Astrocyte (in vitro differentiated cells and primary cell): ENCODE measurements at regions not wholly inside any gene's neighbourhood (a gene's known extent, or its start where the extent isn't known, plus 50 kb on each side); places are given as distances from the start of the nearest gene placed in this dataset.

Source experiments
- DNase-seq: peaks from one replicate; pipeline ENCODE4 v3.0.0-alpha.2; 2010; ENCODE audit warnings: low read depth
- FAIRE-seq: peaks from 2 replicates; lab custom pipeline; 2011; peaks lifted over from hg19 to GRCh38; lab: Jason Lieb, UNC
- H2AFZ ChIP-seq: 2 replicates; pipeline ENCODE4 v1.6.0; 2012; ENCODE audit warnings: low read depth, low read length, inconsistent platforms
- H3K27ac ChIP-seq: 2 replicates; pipeline ENCODE4 v1.5.1; 2011; ENCODE audit warnings: low read depth, low read length, inconsistent platforms
- H3K27me3 ChIP-seq: 2 replicates; pipeline ENCODE4 v1.6.0; 2011; ENCODE audit warnings: low read length, inconsistent platforms; ENCODE audit not compliant: insufficient read depth
- H3K36me3 ChIP-seq: 2 replicates; pipeline ENCODE4 v1.5.1; 2011; ENCODE audit warnings: low read length, inconsistent platforms; ENCODE audit not compliant: insufficient read depth
- H3K4me1 ChIP-seq: 2 replicates; pipeline ENCODE4 v1.5.1; 2011; ENCODE audit warnings: low read length, inconsistent platforms; ENCODE audit not compliant: insufficient read depth
- H3K4me2 ChIP-seq: 2 replicates; pipeline ENCODE4 v1.6.0; 2012; ENCODE audit warnings: low read length, inconsistent platforms
- H3K4me3 ChIP-seq: 2 replicates; pipeline ENCODE4 v1.5.1; 2011; ENCODE audit warnings: low read depth, mild to moderate bottlenecking, low read length, inconsistent platforms; ENCODE audit not compliant: insufficient read depth
- H3K79me2 ChIP-seq: 2 replicates; pipeline ENCODE4 v1.6.0; 2012; ENCODE audit warnings: mild to moderate bottlenecking, low read length, inconsistent platforms; ENCODE audit not compliant: insufficient read depth
- H3K9ac ChIP-seq: 2 replicates; pipeline ENCODE4 v1.6.0; 2012; ENCODE audit warnings: mild to moderate bottlenecking, low read length, inconsistent platforms
- H3K9me3 ChIP-seq: 2 replicates; pipeline ENCODE4 v1.5.1; 2012; ENCODE audit warnings: low read depth, mild to moderate bottlenecking, low read length, inconsistent platforms; ENCODE audit not compliant: insufficient read depth
- H4K20me1 ChIP-seq: 2 replicates; pipeline ENCODE4 v1.6.0; 2012; ENCODE audit warnings: low read length, inconsistent platforms; ENCODE audit not compliant: insufficient read depth
- H3K27ac Mint-ChIP-seq: one replicate; pipeline ENCODE4 v1.8.0; 2021; ENCODE audit warnings: mild to moderate bottlenecking, mixed read lengths; ENCODE audit not compliant: unreplicated experiment
- H3K27me3 Mint-ChIP-seq: one replicate; pipeline ENCODE4 v1.8.0; 2021; ENCODE audit warnings: low read depth, mixed read lengths; ENCODE audit not compliant: unreplicated experiment
- H3K36me3 Mint-ChIP-seq: one replicate; pipeline ENCODE4 v1.8.0; 2021; ENCODE audit warnings: low read depth, mixed read lengths; ENCODE audit not compliant: unreplicated experiment
- H3K4me1 Mint-ChIP-seq: one replicate; pipeline ENCODE4 v1.8.0; 2021; ENCODE audit warnings: low read depth, mixed read lengths; ENCODE audit not compliant: unreplicated experiment
- H3K4me3 Mint-ChIP-seq: one replicate; pipeline ENCODE4 v1.8.0; 2021; ENCODE audit warnings: mild to moderate bottlenecking, moderate library complexity, mixed read lengths; ENCODE audit not compliant: unreplicated experiment
- H3K9me3 Mint-ChIP-seq: one replicate; pipeline ENCODE4 v1.8.0; 2021; ENCODE audit warnings: mild to moderate bottlenecking, mixed read lengths; ENCODE audit not compliant: unreplicated experiment
- CTCF ChIP-seq: IDR thresholded peaks from 2 replicates; pipeline ENCODE4 v1.5.1; 2011; ENCODE audit warnings: low read depth, mild to moderate bottlenecking, inconsistent platforms, low read length, moderate library complexity; ENCODE audit not compliant: insufficient read depth
- EZH2 ChIP-seq: IDR thresholded peaks from 2 replicates; pipeline ENCODE4 v1.6.1; 2012; ENCODE audit warnings: mild to moderate bottlenecking, low read length, inconsistent platforms; ENCODE audit not compliant: insufficient read depth

GRCh38 chr21:43294194-43294902, 125.5 kb downstream of the CRYAA start:
- no peak overlapping the region for H3K27ac Mint-ChIP-seq

DNA sequence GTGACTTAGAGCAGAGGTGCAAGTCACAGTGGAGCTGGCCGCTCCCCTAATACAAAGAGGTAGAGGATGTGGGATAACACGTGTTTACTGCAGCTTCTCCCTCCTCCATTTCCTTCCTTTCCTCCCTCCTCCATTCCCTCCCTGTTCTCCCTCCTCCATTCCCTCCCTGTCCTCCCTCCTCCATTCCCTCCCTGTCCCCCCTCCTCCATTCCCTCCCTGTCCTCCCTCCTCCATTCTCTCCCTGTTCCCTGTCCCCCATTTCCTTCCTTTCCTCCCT, 124.0 kb downstream of the CRYAA start:
- Mint-ChIP-seq H3K27me3 (peaks cover 26% of the 10 kb centered on the region), H3K36me3 (no peaks in the 10 kb centered on the region), H3K27ac (no peak overlapping the region), H3K9me3 (peaks cover 10% of the 10 kb centered on the region), H3K4me3 (no peak overlapping the region), H3K4me1 (peaks cover 4% of the 10 kb centered on the region)
- no peak for TF ChIP-seq CTCF
- H3K4me3 ChIP-seq: no peak overlapping the region
- H3K36me3 ChIP-seq: no peaks in the 10 kb centered on the region
- DNase-seq (no peak), FAIRE-seq (no peak)
- no peak overlapping the region for H3K9ac ChIP-seq
- no peaks in the 10 kb centered on the region for H4K20me1 ChIP-seq
- peaks cover 4% of the 10 kb centered on the region for H3K27me3 ChIP-seq
- no peak overlapping the region for H3K27ac ChIP-seq
- H3K79me2 ChIP-seq: no peaks in the 10 kb centered on the region
- no peak overlapping the region for H2AFZ ChIP-seq
- no peak overlapping the region for H3K4me2 ChIP-seq
- peaks cover 5% of the 10 kb centered on the region for H3K9me3 ChIP-seq
- no peaks in the 10 kb centered on the region for H3K4me1 ChIP-seq

More at GRCh38 chr21:43294194-43294902, 125.5 kb downstream of the CRYAA start:
- Histone ChIP-seq H4K20me1 (no peaks in the 10 kb centered on the region), H3K4me1 (no peaks in the 10 kb centered on the region), H3K36me3 (no peaks in the 10 kb centered on the region), H3K27ac (no peak overlapping the region), H2AFZ (no peak overlapping the region), H3K79me2 (no peaks in the 10 kb centered on the region), H3K27me3 (peaks cover 4% of the 10 kb centered on the region), H3K4me3 (no peak overlapping the region), H3K9me3 (peaks cover 5% of the 10 kb centered on the region), H3K9ac (no peak overlapping the region), H3K4me2 (no peak overlapping the region)
- Mint-ChIP-seq H3K27me3 (peaks cover 28% of the 10 kb centered on the region), H3K4me1 (no peaks in the 10 kb centered on the region), H3K4me3 (no peak overlapping the region), H3K36me3 (no peaks in the 10 kb centered on the region), H3K9me3 (peaks cover 8% of the 10 kb centered on the region)
- DNase-seq: no peak
- TF ChIP-seq EZH2 (no peak), CTCF (no peak)
- FAIRE-seq: no peak

DNA sequence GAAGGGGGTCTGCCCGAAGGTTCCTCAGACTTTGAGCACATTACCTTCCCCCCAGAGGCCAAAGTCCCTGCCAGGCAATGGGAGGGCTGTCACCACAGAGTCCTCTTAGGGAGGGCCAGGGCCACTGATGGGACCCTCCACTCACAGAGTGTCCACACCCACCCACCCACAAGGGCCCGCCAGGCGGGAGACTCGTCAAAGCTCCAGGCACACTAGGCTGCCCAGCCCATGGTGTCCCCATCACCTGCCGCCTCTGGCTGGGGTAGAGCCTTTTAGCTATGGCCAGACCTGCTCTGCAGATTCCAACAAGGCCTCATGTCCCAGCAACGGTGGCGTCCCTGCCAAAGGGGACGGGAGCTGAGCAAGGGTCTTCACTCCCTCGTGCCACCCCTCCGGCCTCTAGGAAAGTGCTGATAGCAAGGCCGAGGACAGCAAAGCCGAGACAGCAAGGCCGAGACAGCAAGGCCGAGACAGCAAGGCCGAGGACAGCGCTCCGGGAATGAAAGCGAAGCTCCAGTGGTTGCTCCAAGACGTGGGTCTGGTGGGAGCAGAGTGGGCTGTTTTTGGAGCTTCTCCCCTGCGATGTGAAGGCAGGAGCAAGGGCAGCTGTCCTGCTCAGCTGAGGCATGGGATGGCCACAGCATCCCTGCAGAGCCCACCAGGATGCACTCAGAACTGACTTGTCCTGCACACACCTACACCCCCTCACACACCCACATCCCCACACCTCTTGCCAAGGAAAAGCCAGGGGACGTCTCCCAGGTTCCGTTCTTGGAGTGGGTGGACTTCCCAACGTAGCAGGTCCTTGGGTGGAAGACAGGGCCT, 123.4 kb downstream of the CRYAA start:
- H3K4me2 ChIP-seq: no peak overlapping the region
- peaks cover 5% of the 10 kb centered on the region for H3K9me3 ChIP-seq
- H3K4me1 ChIP-seq: no peaks in the 10 kb centered on the region
- H3K9me3 Mint-ChIP-seq: peaks cover 10% of the 10 kb centered on the region
- no peak overlapping the region for H2AFZ ChIP-seq
- no peaks in the 10 kb centered on the region for H3K36me3 ChIP-seq
- H3K27me3 Mint-ChIP-seq: peaks cover 23% of the 10 kb centered on the region
- TF ChIP-seq CTCF (no peak), EZH2 (no peak)
- H3K27me3 ChIP-seq: peaks cover 4% of the 10 kb centered on the region
- no peak overlapping the region for H3K27ac ChIP-seq
- peaks cover 7% of the 10 kb centered on the region for H3K4me1 Mint-ChIP-seq
- DNase-seq (no peak), FAIRE-seq (no peak)
- H3K36me3 Mint-ChIP-seq: no peaks in the 10 kb centered on the region
- no peak overlapping the region for H3K27ac Mint-ChIP-seq
- H3K79me2 ChIP-seq: no peaks in the 10 kb centered on the region
- H3K9ac ChIP-seq: no peak overlapping the region
- H3K4me3 Mint-ChIP-seq: no peak overlapping the region
- no peak overlapping the region for H3K4me3 ChIP-seq
- H4K20me1 ChIP-seq: no peaks in the 10 kb centered on the region
